ENCODE measurements at regions not wholly inside any gene's neighbourhood (a gene's known extent, or its start where the extent isn't known, plus 50 kb on each side); places are given as distances from the start of the nearest gene placed in this dataset.

GRCh38 chr3:70815817-70816216, 503.4 kb upstream of the MDFIC2 start:
- no peak for TF ChIP-seq CTCF (IDR thresholded peaks at IDR 0.05; ENCODE audit: insufficient read depth, low read length, poor library complexity, severe bottlenecking)
- no peak for TF ChIP-seq EZH2phosphoT487 (conservative IDR thresholded peaks at IDR 0.05; ENCODE audit: low read length)

Measured in SU-DHL-6 (cell line).